GM12878 (cell line): ENCODE measurements at regions not wholly inside any gene's neighbourhood (a gene's known extent, or its start where the extent isn't known, plus 50 kb on each side); places are given as distances from the start of the nearest gene placed in this dataset.

Experiments used
- ATAC-seq: fragments of 200-7000 bp; cut with Tn5 transposase; 3 replicates; pipeline ENCODE4 v1.9.1; 2020; ENCODE audit warnings: mild to moderate bottlenecking, moderate library complexity
- BruUV-seq: library from RNA; stranded (reverse); fragments of 400-500 nt; replicated peaks from 2 replicates; lab custom pipeline; 2021; lab: Mats Ljungman, UMichigan
- CTCF ChIA-PET: fragments of 300-600 bp; sonication (Branson Sonifier 250); formaldehyde crosslinking; extraction: SDS; loops from one replicate; lab custom pipeline; 2021; ENCODE audit warnings: inconsistent platforms; lab: Yijun Ruan, JAX
- POLR2A ChIA-PET: fragments of 350-600 bp; formaldehyde crosslinking; extraction: SDS; loops from one replicate; lab custom pipeline; 2021; ENCODE audit warnings: inconsistent platforms; lab: Charles Lee
- RAD21 ChIA-PET: fragments of 300-600 bp; sonication (Branson Sonifier 250); formaldehyde crosslinking; loops from one replicate; lab custom pipeline; 2023; ENCODE audit warnings: antibody characterized with exemption; ENCODE audit not compliant: unreplicated experiment; lab: Charles Lee
- SMC1A ChIA-PET: fragments of 300-600 bp; sonication (Branson Sonifier 250); formaldehyde crosslinking; loops from one replicate; lab custom pipeline; 2023; ENCODE audit not compliant: unreplicated experiment, uncharacterized antibody; lab: Charles Lee
- DNase-seq: peaks from one replicate; pipeline ENCODE4 v3.0.0-alpha.2; 2011; ENCODE audit warnings: low read depth, low spot score
- FAIRE-seq: peaks from 3 replicates; lab custom pipeline; 2011; peaks lifted over from hg19 to GRCh38; lab: Jason Lieb, UNC
- H2AFZ ChIP-seq: 2 replicates; pipeline ENCODE4 v1.6.0; 2011; ENCODE audit warnings: low read depth, low read length, control low read depth; ENCODE audit not compliant: control insufficient read depth
- H3K27ac ChIP-seq: 2 replicates; pipeline ENCODE4 v1.5.1; 2011; ENCODE audit warnings: control low read depth; ENCODE audit not compliant: control insufficient read depth, insufficient read depth
- H3K27me3 ChIP-seq, 2 experiments: replicated peaks in 1 of 2; 2 replicates each; pipeline versions ENCODE4 v1.6.0 to v1.6.1; 2011; ENCODE audit warnings: low read length in 1 of 2; ENCODE audit not compliant: control insufficient read depth in 2 of 2, insufficient read depth in 2 of 2
- H3K36me3 ChIP-seq, 2 experiments: 2 replicates each; pipeline ENCODE4 v1.5.1; 2011; ENCODE audit warnings: low read length in 1 of 2; ENCODE audit not compliant: control insufficient read depth in 2 of 2, insufficient read depth in 2 of 2
- H3K4me1 ChIP-seq: 2 replicates; pipeline ENCODE4 v1.6.1; 2011; ENCODE audit warnings: mild to moderate bottlenecking, low read length, moderate library complexity, mixed read lengths; ENCODE audit not compliant: control insufficient read depth, insufficient read depth
- H3K4me2 ChIP-seq: 2 replicates; pipeline ENCODE4 v1.6.0; 2011; ENCODE audit warnings: control low read depth; ENCODE audit not compliant: control insufficient read depth, insufficient read depth
- H3K4me3 ChIP-seq: fragments of 200-600 bp; sonication (generic); 2 replicates; pipeline ENCODE4 v1.5.1; 2016
- H3K79me2 ChIP-seq: 2 replicates; pipeline ENCODE4 v1.6.0; 2011; ENCODE audit warnings: low read length; ENCODE audit not compliant: control insufficient read depth, insufficient read depth
- H3K9ac ChIP-seq: 2 replicates; pipeline ENCODE4 v1.8.0; 2011; ENCODE audit warnings: low read length, control low read depth, mixed read lengths; ENCODE audit not compliant: control insufficient read depth, insufficient read depth
- H3K9me3 ChIP-seq: replicated peaks from 3 replicates; pipeline ENCODE4 v1.5.1; 2011; ENCODE audit warnings: mild to moderate bottlenecking, low read length; ENCODE audit not compliant: control insufficient read depth, insufficient read depth
- H4K20me1 ChIP-seq: 2 replicates; pipeline ENCODE4 v1.6.0; 2011; ENCODE audit not compliant: control insufficient read depth, insufficient read depth
- CHD1 ChIP-seq: IDR thresholded peaks from 2 replicates; pipeline ENCODE4 v1.6.1; 2012; ENCODE audit warnings: low read depth, low read length, improper control_type of control experiment
- CREM ChIP-seq: IDR thresholded peaks from 2 replicates; pipeline ENCODE4 v1.6.1; 2014; ENCODE audit warnings: antibody characterized with exemption, low read depth
- HDGF ChIP-seq: fragments of 450-650 bp; IDR thresholded peaks from 2 replicates; pipeline ENCODE4 v1.6.1; 2016; ENCODE audit warnings: antibody characterized with exemption
- IKZF2 ChIP-seq, 2 experiments: fragments of 450-650 bp; IDR thresholded peaks; 2 replicates each; pipeline ENCODE4 v1.6.1; 2017; ENCODE audit warnings: mild to moderate bottlenecking in 2 of 2, moderate library complexity in 2 of 2
- MEF2B ChIP-seq: fragments of 450-650 bp; IDR thresholded peaks from 2 replicates; pipeline ENCODE4 v1.6.1; 2018; ENCODE audit warnings: mild to moderate bottlenecking, moderate library complexity; ENCODE audit not compliant: partially characterized antibody, poor library complexity, severe bottlenecking
- PML ChIP-seq: IDR thresholded peaks from 2 replicates; pipeline ENCODE4 v1.6.1; 2012; ENCODE audit warnings: low read length, inconsistent platforms
- POLR2AphosphoS2 ChIP-seq: IDR thresholded peaks from 2 replicates; pipeline ENCODE4 v1.6.1; 2011; ENCODE audit warnings: low read depth, mild to moderate bottlenecking, low read length, improper control_type of control experiment, moderate library complexity
- SMAD1 ChIP-seq: fragments of 450-650 bp; IDR thresholded peaks from 2 replicates; pipeline ENCODE4 v1.6.1; 2018; ENCODE audit warnings: mild to moderate bottlenecking, low read depth; ENCODE audit not compliant: partially characterized antibody
- SUPT20H ChIP-seq: IDR thresholded peaks from 2 replicates; pipeline ENCODE4 v1.6.1; 2011; ENCODE audit warnings: low read depth, mild to moderate bottlenecking, low read length, moderate library complexity, borderline replicate concordance; ENCODE audit not compliant: control insufficient read depth
- TBL1XR1 ChIP-seq: IDR thresholded peaks from 2 replicates; pipeline ENCODE4 v1.6.1; 2012; ENCODE audit warnings: low read depth, low read length, improper control_type of control experiment
- ZBED1 ChIP-seq: IDR thresholded peaks from 2 replicates; pipeline ENCODE4 v1.6.1; 2016; ENCODE audit warnings: borderline replicate concordance
- ZNF207 ChIP-seq: fragments of 450-650 bp; IDR thresholded peaks from 2 replicates; pipeline ENCODE4 v1.6.1; 2014; ENCODE audit warnings: antibody characterized with exemption, mild to moderate bottlenecking, borderline replicate concordance
- in situ Hi-C: fragments of 300-500 bp; cut with MboI; formaldehyde crosslinking; loops from 9 replicates; pipeline ENCODE4 v1.14.3; 2018; ENCODE audit warnings: mixed read lengths
- intact Hi-C: fragments of 100-400 bp; cut with micrococcal nuclease; formaldehyde crosslinking; loops from one replicate; pipeline ENCODE4 v1.14.2; 2022; ENCODE audit not compliant: unreplicated experiment
- TF ChIP-seq, protein P1 (sequence below): IDR thresholded peaks from 2 replicates; pipeline ENCODE4 v1.6.1; 2011; ENCODE audit warnings: borderline replicate concordance, low read depth, mild to moderate bottlenecking, moderate library complexity, mixed read lengths, low read length; ENCODE audit not compliant: insufficient read depth; ENCODE audit errors: extremely low read length
- TF ChIP-seq, protein P2 (sequence below): IDR thresholded peaks from 2 replicates; pipeline ENCODE4 v1.6.1; 2012; ENCODE audit warnings: mild to moderate bottlenecking, low read depth, low read length

DNA sequence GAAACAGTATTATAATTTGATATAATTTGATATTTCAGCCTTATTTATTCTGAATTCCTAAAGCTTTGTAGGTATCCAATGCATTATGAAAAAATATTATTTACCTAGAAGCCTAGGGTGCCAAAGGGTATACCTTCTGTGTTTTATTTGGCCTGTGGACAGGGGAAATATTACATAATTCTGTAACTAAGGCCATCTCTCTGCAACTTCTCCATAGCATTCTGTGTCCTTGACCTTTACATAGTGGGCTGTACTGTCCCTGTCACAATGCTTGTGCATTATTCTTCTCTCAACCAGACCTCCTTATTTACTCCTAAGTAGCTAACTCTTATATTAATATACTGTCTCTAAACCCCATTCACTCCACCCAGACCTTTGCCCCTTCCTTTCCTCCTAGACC is 57.0 kb upstream of the RANBP6 start:
- RAD21 ChIA-PET = no interaction called here
- no peak for ATAC-seq
- Histone ChIP-seq H2AFZ (no peak overlapping the region), H3K79me2 (no peaks in the 10 kb centered on the region), H4K20me1 (no peaks in the 10 kb centered on the region), H3K36me3 (no peaks in the 10 kb centered on the region), H3K27ac (no peak overlapping the region), H3K4me2 (no peak overlapping the region), H3K4me1 (0 out of 2 replicates have a peak, but pooled peaks cover 4% of the 10 kb centered on the region), H3K9me3 (peaks cover 6% of the 10 kb centered on the region; the same call in 2 of the 3 replicates), H3K27me3 (no peaks in the 10 kb centered on the region), H3K9ac (no peak overlapping the region), H3K4me3 (no peak overlapping the region)
- POLR2A ChIA-PET = no interaction called here
- no peak for FAIRE-seq
- BruUV-seq = no TSS peak
- in situ Hi-C loops (no loop called here), intact Hi-C loops (no loop called here)
- CTCF ChIA-PET = no interaction called here
- DNase-seq = no peak
- no peak for TF ChIP-seq ZBED1
- SMC1A ChIA-PET = interaction anchor here (1.0 to 2.0 kb wide), 3 partner anchors 17 to 35 kb away, joined by 3 to 5 read pairs (median 5); no protein-coding TSS in a partner anchor

- Histone ChIP-seq H3K79me2 (no peaks in the 10 kb centered on the region), H3K27ac (peak overlapping the region; percentile 66), H3K4me1 (0 out of 2 replicates have a peak, but pooled peaks cover 4% of the 10 kb centered on the region), H3K9ac (no peak overlapping the region), H3K9me3 (peaks cover 6% of the 10 kb centered on the region; the same call in 2 of the 3 replicates), H3K4me2 (peak overlapping the region; percentile 32; the same call in 1 of the 2 replicates), H3K36me3 (no peaks in the 10 kb centered on the region), H4K20me1 (no peaks in the 10 kb centered on the region), H3K27me3 (no peaks in the 10 kb centered on the region), H2AFZ (peak overlapping the region; percentile 89), H3K4me3 (no peak overlapping the region)
- in situ Hi-C loops = no loop called here
- CTCF ChIA-PET = interaction anchor here (2.5 to 2.6 kb wide), 2 partner anchors 15 to 237 kb away, joined by 14 to 28 read pairs; no protein-coding TSS in a partner anchor
- POLR2A ChIA-PET = interaction anchor here (0.6 to 0.7 kb wide), 4 partner anchors 55 to 614 kb away, joined by 3 to 5 read pairs (median 4); no protein-coding TSS in a partner anchor
- RAD21 ChIA-PET = interaction anchor here (0.6 to 2.5 kb wide), 7 partner anchors 15 to 588 kb away, joined by 3 to 7 read pairs (median 4); no protein-coding TSS in a partner anchor
- SMC1A ChIA-PET = interaction anchor here (0.6 to 2.6 kb wide), 6 partner anchors 11 to 238 kb away, joined by 3 to 12 read pairs (median 4); no protein-coding TSS in a partner anchor
- peak; percentile 100 for ATAC-seq
- intact Hi-C loops = no loop called here
- FAIRE-seq = peak; percentile 98
- BruUV-seq = no TSS peak
- peak; percentile 45 for DNase-seq
- TF ChIP-seq, protein P1, sequence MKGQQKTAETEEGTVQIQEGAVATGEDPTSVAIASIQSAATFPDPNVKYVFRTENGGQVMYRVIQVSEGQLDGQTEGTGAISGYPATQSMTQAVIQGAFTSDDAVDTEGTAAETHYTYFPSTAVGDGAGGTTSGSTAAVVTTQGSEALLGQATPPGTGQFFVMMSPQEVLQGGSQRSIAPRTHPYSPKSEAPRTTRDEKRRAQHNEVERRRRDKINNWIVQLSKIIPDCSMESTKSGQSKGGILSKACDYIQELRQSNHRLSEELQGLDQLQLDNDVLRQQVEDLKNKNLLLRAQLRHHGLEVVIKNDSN = no peak
- TF ChIP-seq PML (no peak), CREM (no peak), SUPT20H (no peak), TBL1XR1 (no peak), MEF2B (no peak), POLR2AphosphoS2 (no peak), IKZF2 (IDR thresholded peaks at IDR 0.05) (peak; percentile 35 to 53; a peak in 2 of 4 replicates), SMAD1 (no peak), ZNF207 (no peak), CHD1 (no peak), HDGF (no peak)
- TF ChIP-seq, protein P2, sequence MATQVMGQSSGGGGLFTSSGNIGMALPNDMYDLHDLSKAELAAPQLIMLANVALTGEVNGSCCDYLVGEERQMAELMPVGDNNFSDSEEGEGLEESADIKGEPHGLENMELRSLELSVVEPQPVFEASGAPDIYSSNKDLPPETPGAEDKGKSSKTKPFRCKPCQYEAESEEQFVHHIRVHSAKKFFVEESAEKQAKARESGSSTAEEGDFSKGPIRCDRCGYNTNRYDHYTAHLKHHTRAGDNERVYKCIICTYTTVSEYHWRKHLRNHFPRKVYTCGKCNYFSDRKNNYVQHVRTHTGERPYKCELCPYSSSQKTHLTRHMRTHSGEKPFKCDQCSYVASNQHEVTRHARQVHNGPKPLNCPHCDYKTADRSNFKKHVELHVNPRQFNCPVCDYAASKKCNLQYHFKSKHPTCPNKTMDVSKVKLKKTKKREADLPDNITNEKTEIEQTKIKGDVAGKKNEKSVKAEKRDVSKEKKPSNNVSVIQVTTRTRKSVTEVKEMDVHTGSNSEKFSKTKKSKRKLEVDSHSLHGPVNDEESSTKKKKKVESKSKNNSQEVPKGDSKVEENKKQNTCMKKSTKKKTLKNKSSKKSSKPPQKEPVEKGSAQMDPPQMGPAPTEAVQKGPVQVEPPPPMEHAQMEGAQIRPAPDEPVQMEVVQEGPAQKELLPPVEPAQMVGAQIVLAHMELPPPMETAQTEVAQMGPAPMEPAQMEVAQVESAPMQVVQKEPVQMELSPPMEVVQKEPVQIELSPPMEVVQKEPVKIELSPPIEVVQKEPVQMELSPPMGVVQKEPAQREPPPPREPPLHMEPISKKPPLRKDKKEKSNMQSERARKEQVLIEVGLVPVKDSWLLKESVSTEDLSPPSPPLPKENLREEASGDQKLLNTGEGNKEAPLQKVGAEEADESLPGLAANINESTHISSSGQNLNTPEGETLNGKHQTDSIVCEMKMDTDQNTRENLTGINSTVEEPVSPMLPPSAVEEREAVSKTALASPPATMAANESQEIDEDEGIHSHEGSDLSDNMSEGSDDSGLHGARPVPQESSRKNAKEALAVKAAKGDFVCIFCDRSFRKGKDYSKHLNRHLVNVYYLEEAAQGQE = no peak
Observed at GRCh38 chr9:6068983-6069382, 53.6 kb upstream of the RANBP6 start.
